HepG2 (cell line): ENCODE measurements at regions not wholly inside any gene's neighbourhood (a gene's known extent, or its start where the extent isn't known, plus 50 kb on each side); places are given as distances from the start of the nearest gene placed in this dataset.
A peak's percentile ranks its signal among the peaks of the same experiment; 100 is the strongest.

Source experiments
- AGO1 ChIP-seq: fragments of 200-400 bp; formaldehyde crosslinking; IDR thresholded peaks from 2 replicates; pipeline ENCODE4 v1.6.1; 2017; ENCODE audit warnings: mild to moderate bottlenecking, low read depth, low read length, moderate library complexity; ENCODE audit not compliant: poor library complexity, severe bottlenecking
- CAMTA2 ChIP-seq: sonication (generic); formaldehyde crosslinking; IDR thresholded peaks from 2 replicates; pipeline ENCODE4 v1.4.0; 2020; ENCODE audit warnings: mild to moderate bottlenecking, missing genetic modification reagents, borderline replicate concordance
- ETV6 ChIP-seq: sonication (generic); formaldehyde crosslinking; conservative IDR thresholded peaks from 2 replicates; pipeline ENCODE4 v1.4.0; 2020; ENCODE audit warnings: missing genetic modification reagents
- HNF4A ChIP-seq: sonication (generic); formaldehyde crosslinking; IDR thresholded peaks from 2 replicates; pipeline ENCODE4 v1.4.0; 2020; ENCODE audit warnings: missing genetic modification reagents
- HOMEZ ChIP-seq: IDR thresholded peaks from 2 replicates; pipeline ENCODE4 v1.6.1; 2016; ENCODE audit warnings: low read depth
- IKZF1 ChIP-seq: fragments of 450-650 bp; IDR thresholded peaks from 2 replicates; pipeline ENCODE4 v1.7.1; 2016
- JUNB ChIP-seq: sonication (generic); formaldehyde crosslinking; IDR thresholded peaks from 2 replicates; pipeline ENCODE4 v1.8.0; 2022; ENCODE audit warnings: missing genetic modification reagents, mild to moderate bottlenecking, borderline replicate concordance
- KDM2A ChIP-seq: sonication (generic); formaldehyde crosslinking; IDR thresholded peaks from 2 replicates; pipeline ENCODE4 v1.4.0; 2020; ENCODE audit warnings: low read depth, missing genetic modification reagents, borderline replicate concordance
- KDM5B ChIP-seq: sonication (generic); formaldehyde crosslinking; IDR thresholded peaks from 2 replicates; pipeline ENCODE4 v1.4.0; 2020; ENCODE audit warnings: missing genetic modification reagents, mild to moderate bottlenecking, borderline replicate concordance
- MZF1 ChIP-seq: sonication (generic); formaldehyde crosslinking; IDR thresholded peaks from 2 replicates; pipeline ENCODE4 v1.8.1; 2023; ENCODE audit warnings: mild to moderate bottlenecking, missing genetic modification reagents, borderline replicate concordance
- NRL ChIP-seq: sonication (generic); formaldehyde crosslinking; IDR thresholded peaks from 2 replicates; pipeline ENCODE4 v1.5.0; 2020; ENCODE audit warnings: missing genetic modification reagents, mild to moderate bottlenecking, moderate library complexity, borderline replicate concordance
- SRSF1 ChIP-seq: fragments of 200-400 bp; formaldehyde crosslinking; optimal IDR thresholded peaks from 2 replicates; pipeline ENCODE3; 2017; ENCODE audit warnings: mild to moderate bottlenecking, low read depth, low read length, moderate library complexity
- TFAP4 ChIP-seq: sonication (generic); IDR thresholded peaks from 2 replicates; pipeline ENCODE4 v1.6.1; 2016; ENCODE audit warnings: low read depth, borderline replicate concordance
- ZNF597 ChIP-seq: sonication (generic); formaldehyde crosslinking; IDR thresholded peaks from 2 replicates; pipeline ENCODE4 v1.5.0; 2020; ENCODE audit warnings: missing genetic modification reagents
- TF ChIP-seq, protein P1 (sequence below): sonication (generic); formaldehyde crosslinking; IDR thresholded peaks from 2 replicates; pipeline ENCODE4 v1.4.0; 2020; ENCODE audit warnings: missing genetic modification reagents, borderline replicate concordance
- TF ChIP-seq, protein P2 (sequence below): IDR thresholded peaks from 2 replicates; pipeline ENCODE4 v1.6.1; 2016; ENCODE audit warnings: missing compliant biosample characterization, missing genetic modification reagents, borderline replicate concordance
- TF ChIP-seq, protein P3 (sequence below): sonication (generic); formaldehyde crosslinking; IDR thresholded peaks from 2 replicates; pipeline ENCODE4 v1.5.1; 2020; ENCODE audit warnings: mild to moderate bottlenecking, missing genetic modification reagents, borderline replicate concordance
- TF ChIP-seq, protein P4 (sequence below): sonication (generic); formaldehyde crosslinking; IDR thresholded peaks from 2 replicates; pipeline ENCODE4 v1.4.0; 2020; ENCODE audit warnings: missing genetic modification reagents

DNA sequence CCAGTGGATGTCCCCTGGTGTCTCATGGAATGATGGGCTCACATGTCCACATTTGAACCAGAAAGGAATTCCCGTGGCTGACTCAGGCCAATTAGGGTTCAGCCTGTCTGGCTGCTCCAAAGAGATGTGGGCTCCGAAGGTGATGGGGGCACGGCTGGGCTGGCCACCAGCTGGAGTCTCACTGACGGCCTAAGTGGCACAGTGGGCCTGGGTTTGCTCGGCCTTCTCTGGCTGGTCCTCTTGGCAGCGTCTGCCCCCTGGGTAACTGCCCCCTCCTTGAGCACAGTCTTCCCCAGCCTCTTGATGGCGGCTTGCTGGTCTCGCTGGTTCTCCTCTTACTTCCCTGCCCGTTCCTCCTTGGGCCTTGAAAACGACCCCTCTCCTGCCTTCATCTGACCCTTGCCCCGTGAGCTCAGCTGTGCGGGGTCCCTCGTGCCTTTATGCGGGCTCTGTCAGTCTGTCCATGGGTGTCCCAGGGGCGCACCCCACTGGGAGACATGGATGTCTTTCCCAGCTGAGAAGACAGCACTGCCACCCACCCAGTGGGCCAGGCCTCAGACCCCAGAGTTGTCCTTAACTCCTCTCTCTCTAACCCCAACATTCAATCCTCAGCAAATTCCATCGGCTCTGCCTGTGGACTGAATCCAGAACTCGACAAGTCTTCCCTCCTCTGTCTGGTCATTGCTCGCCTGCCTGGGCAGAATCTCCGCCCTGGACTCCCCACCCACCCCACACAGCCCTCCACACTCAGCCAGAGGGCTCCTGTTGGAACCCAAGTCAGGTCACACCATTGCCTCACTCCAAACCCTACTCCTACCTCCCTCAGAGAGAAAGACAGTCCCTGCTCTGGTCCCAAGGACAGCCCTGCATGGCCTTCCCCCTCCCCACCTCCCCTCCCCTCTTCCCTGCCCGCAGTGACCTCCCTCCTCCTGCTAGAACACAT lies 78.7 kb downstream of the CEBPB start (continued):
- TF ChIP-seq ETV6 (CRISPR knock-in tag) (0 out of 2 replicates have a peak, but pooled peaks have one; percentile 32), KDM5B (CRISPR knock-in tag) (peak; percentile 19; the same call in 1 of the 2 replicates), HNF4A (peak; percentile 7; the same call in 1 of the 2 replicates), KDM2A (peak; percentile 16), IKZF1 (no peak), NRL (CRISPR knock-in tag) (peak; percentile 51; the same call in 1 of the 2 replicates), MZF1 (0 out of 2 replicates have a peak, but pooled peaks have one; percentile 60), ZNF597 (CRISPR knock-in tag) (no peak), JUNB (no peak), CAMTA2 (CRISPR knock-in tag) (no peak), AGO1 (peak; percentile 20), HOMEZ (CRISPR knock-in tag) (no peak), SRSF1 (no peak), TFAP4 (peak; percentile 50; the same call in 1 of the 2 replicates)
- TF ChIP-seq, protein P1, sequence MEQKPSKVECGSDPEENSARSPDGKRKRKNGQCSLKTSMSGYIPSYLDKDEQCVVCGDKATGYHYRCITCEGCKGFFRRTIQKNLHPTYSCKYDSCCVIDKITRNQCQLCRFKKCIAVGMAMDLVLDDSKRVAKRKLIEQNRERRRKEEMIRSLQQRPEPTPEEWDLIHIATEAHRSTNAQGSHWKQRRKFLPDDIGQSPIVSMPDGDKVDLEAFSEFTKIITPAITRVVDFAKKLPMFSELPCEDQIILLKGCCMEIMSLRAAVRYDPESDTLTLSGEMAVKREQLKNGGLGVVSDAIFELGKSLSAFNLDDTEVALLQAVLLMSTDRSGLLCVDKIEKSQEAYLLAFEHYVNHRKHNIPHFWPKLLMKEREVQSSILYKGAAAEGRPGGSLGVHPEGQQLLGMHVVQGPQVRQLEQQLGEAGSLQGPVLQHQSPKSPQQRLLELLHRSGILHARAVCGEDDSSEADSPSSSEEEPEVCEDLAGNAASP, result no peak
- TF ChIP-seq, protein P2, sequence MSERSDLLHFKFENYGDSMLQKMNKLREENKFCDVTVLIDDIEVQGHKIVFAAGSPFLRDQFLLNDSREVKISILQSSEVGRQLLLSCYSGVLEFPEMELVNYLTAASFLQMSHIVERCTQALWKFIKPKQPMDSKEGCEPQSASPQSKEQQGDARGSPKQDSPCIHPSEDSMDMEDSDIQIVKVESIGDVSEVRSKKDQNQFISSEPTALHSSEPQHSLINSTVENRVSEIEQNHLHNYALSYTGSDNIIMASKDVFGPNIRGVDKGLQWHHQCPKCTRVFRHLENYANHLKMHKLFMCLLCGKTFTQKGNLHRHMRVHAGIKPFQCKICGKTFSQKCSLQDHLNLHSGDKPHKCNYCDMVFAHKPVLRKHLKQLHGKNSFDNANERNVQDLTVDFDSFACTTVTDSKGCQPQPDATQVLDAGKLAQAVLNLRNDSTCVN (CRISPR knock-in tag), result 0 out of 2 replicates have a peak, but pooled peaks have one; percentile 4
- TF ChIP-seq, protein P3, sequence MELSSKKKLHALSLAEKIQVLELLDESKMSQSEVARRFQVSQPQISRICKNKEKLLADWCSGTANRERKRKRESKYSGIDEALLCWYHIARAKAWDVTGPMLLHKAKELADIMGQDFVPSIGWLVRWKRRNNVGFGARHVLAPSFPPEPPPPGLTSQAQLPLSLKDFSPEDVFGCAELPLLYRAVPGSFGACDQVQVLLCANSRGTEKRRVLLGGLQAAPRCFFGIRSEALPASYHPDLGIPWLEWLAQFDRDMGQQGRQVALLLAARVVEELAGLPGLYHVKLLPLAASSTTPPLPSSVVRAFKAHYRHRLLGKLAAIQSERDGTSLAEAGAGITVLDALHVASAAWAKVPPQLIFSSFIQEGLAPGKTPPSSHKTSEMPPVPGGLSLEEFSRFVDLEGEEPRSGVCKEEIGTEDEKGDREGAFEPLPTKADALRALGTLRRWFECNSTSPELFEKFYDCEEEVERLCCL, result no peak
- TF ChIP-seq, protein P4, sequence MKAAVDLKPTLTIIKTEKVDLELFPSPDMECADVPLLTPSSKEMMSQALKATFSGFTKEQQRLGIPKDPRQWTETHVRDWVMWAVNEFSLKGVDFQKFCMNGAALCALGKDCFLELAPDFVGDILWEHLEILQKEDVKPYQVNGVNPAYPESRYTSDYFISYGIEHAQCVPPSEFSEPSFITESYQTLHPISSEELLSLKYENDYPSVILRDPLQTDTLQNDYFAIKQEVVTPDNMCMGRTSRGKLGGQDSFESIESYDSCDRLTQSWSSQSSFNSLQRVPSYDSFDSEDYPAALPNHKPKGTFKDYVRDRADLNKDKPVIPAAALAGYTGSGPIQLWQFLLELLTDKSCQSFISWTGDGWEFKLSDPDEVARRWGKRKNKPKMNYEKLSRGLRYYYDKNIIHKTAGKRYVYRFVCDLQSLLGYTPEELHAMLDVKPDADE (CRISPR knock-in tag), result no peak
